ENCODE measurements at regions not wholly inside any gene's neighbourhood (a gene's known extent, or its start where the extent isn't known, plus 50 kb on each side); places are given as distances from the start of the nearest gene placed in this dataset.

DNA sequence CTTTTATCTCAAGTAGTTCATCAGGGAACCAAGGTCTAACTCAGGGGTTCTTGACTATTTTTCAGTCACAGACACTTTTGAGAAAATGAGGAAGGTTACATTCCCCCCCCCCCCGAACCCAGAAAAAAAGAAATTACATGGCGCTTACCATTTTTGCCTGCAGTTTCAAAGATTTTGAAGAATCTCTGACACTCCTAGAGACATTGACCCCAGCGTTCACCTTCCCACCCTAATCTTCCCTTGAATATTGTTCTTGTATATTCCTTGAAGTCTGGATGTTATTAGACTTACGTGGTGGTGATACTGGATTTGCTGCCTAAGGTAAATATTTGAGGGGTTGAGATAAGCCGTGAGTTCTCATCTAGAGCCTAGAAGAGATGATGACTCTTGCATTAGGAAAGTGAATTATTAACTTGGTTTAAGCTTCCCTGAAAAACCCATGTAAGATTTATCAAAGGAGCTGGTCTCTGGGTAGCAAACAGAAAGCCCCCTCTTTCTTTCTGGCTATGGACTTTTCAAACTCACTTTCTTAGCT lies 245.7 kb upstream of the FOXK1 start:
- Histone ChIP-seq H3K79me2 (replicated peaks; ENCODE audit: insufficient read depth, low read length) (no peaks in the 10 kb centered on the region), H3F3A (ENCODE audit: insufficient read depth, low read length, poor library complexity, severe bottlenecking) (no peaks in the 10 kb centered on the region), H2AFZ (ENCODE audit: low read depth, low read length) (no peak overlapping the region), H3K4me2 (ENCODE audit: low read length) (no peak overlapping the region), H3K27ac (ENCODE audit: low read length) (no peak overlapping the region), H3K9me2 (ENCODE audit: insufficient read depth, low read length) (no peaks in the 10 kb centered on the region), H4K20me1 (ENCODE audit: insufficient read depth) (no peaks in the 10 kb centered on the region), H3K36me3 (ENCODE audit: insufficient read depth, low read length) (no peaks in the 10 kb centered on the region), H3K4me3 (ENCODE audit: low read length) (no peak overlapping the region), H3K9me3 (ENCODE audit: low read length) (no peaks in the 10 kb centered on the region), H3K27me3 (ENCODE audit: insufficient read depth, low read depth, low read length) (no peaks in the 10 kb centered on the region), H3K9ac (ENCODE audit: low read length) (no peak overlapping the region)
- no peak for TF ChIP-seq TAF1 (IDR thresholded peaks at IDR 0.05; ENCODE audit: low read depth)

DNA sequence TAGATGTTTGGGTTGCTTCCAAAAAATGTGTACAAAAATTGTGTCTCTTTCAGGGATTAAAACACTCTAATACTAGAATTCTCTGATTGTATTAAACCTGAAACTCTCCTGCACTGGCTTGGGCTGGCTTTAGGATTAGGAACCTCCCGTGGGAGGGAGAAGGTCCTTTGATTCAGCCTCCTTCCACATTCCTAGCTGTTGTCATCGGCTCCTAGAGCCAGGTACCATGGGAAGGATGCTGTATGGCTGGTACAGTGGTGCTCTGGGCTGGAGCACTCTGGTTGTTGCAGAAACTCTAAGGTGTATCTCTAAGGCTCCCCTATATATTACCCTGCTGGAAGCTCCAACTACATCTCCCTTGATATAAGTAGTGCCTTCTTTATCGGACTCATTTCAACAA lies 245.2 kb upstream of the FOXK1 start:
- no peaks in the 10 kb centered on the region for H3K79me2 ChIP-seq (replicated peaks; ENCODE audit: insufficient read depth, low read length)
- no peak overlapping the region for H3K27ac ChIP-seq (ENCODE audit: low read length)

DNA sequence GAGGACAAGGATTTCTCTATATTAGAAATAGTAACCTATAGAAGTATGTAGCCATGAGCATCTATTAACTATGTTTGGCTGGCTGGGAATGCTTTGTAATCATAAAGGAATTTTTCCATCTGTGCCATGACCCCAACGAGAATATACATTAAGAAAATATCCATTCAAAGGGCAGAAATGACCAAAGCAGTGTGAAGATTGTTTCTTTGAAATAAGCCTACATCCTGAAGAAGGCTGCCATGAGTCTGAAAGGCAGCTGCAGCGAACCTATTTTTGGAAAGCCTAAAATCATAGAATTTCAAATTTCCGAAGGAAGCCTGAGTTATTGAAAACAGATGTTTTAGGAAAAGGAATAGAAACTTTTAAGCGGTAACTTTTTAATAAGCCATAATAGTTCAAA lies 244.2 kb upstream of the FOXK1 start:
- no peaks in the 10 kb centered on the region for H3F3A ChIP-seq (ENCODE audit: insufficient read depth, low read length, poor library complexity, severe bottlenecking)
- H3K9ac ChIP-seq (ENCODE audit: low read length), result no peak overlapping the region
- H3K27me3 ChIP-seq (ENCODE audit: insufficient read depth, low read depth, low read length), result no peaks in the 10 kb centered on the region
- no peak overlapping the region for H3K27ac ChIP-seq (ENCODE audit: low read length)
- no peaks in the 10 kb centered on the region for H3K9me2 ChIP-seq (ENCODE audit: insufficient read depth, low read length)
- H3K9me3 ChIP-seq (ENCODE audit: low read length), result no peaks in the 10 kb centered on the region
- H3K4me2 ChIP-seq (ENCODE audit: low read length), result no peak overlapping the region
- H3K4me3 ChIP-seq (ENCODE audit: low read length), result no peak overlapping the region
- H4K20me1 ChIP-seq (ENCODE audit: insufficient read depth), result no peaks in the 10 kb centered on the region
- no peaks in the 10 kb centered on the region for H3K79me2 ChIP-seq (replicated peaks; ENCODE audit: insufficient read depth, low read length)
- H3K36me3 ChIP-seq (ENCODE audit: insufficient read depth, low read length), result no peaks in the 10 kb centered on the region
- no peak overlapping the region for H2AFZ ChIP-seq (ENCODE audit: low read depth, low read length)
- TF ChIP-seq EZH2 (IDR thresholded peaks at IDR 0.05; ENCODE audit: borderline replicate concordance, insufficient read depth, low read length, poor library complexity, severe bottlenecking) (no peak), RAD21 (conservative IDR thresholded peaks at IDR 0.05) (no peak)
- TF ChIP-seq, protein P1, sequence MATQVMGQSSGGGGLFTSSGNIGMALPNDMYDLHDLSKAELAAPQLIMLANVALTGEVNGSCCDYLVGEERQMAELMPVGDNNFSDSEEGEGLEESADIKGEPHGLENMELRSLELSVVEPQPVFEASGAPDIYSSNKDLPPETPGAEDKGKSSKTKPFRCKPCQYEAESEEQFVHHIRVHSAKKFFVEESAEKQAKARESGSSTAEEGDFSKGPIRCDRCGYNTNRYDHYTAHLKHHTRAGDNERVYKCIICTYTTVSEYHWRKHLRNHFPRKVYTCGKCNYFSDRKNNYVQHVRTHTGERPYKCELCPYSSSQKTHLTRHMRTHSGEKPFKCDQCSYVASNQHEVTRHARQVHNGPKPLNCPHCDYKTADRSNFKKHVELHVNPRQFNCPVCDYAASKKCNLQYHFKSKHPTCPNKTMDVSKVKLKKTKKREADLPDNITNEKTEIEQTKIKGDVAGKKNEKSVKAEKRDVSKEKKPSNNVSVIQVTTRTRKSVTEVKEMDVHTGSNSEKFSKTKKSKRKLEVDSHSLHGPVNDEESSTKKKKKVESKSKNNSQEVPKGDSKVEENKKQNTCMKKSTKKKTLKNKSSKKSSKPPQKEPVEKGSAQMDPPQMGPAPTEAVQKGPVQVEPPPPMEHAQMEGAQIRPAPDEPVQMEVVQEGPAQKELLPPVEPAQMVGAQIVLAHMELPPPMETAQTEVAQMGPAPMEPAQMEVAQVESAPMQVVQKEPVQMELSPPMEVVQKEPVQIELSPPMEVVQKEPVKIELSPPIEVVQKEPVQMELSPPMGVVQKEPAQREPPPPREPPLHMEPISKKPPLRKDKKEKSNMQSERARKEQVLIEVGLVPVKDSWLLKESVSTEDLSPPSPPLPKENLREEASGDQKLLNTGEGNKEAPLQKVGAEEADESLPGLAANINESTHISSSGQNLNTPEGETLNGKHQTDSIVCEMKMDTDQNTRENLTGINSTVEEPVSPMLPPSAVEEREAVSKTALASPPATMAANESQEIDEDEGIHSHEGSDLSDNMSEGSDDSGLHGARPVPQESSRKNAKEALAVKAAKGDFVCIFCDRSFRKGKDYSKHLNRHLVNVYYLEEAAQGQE (IDR thresholded peaks at IDR 0.05; ENCODE audit: borderline replicate concordance), result no peak
- TF ChIP-seq, protein P2, sequence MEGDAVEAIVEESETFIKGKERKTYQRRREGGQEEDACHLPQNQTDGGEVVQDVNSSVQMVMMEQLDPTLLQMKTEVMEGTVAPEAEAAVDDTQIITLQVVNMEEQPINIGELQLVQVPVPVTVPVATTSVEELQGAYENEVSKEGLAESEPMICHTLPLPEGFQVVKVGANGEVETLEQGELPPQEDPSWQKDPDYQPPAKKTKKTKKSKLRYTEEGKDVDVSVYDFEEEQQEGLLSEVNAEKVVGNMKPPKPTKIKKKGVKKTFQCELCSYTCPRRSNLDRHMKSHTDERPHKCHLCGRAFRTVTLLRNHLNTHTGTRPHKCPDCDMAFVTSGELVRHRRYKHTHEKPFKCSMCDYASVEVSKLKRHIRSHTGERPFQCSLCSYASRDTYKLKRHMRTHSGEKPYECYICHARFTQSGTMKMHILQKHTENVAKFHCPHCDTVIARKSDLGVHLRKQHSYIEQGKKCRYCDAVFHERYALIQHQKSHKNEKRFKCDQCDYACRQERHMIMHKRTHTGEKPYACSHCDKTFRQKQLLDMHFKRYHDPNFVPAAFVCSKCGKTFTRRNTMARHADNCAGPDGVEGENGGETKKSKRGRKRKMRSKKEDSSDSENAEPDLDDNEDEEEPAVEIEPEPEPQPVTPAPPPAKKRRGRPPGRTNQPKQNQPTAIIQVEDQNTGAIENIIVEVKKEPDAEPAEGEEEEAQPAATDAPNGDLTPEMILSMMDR (IDR thresholded peaks at IDR 0.05; ENCODE audit: poor library complexity, severe bottlenecking), result no peak

More for the DNA sequence above, 245.2 kb upstream of the FOXK1 start:
- Histone ChIP-seq H3K4me3 (ENCODE audit: low read length) (no peak overlapping the region), H3F3A (ENCODE audit: insufficient read depth, low read length, poor library complexity, severe bottlenecking) (no peaks in the 10 kb centered on the region), H3K36me3 (ENCODE audit: insufficient read depth, low read length) (no peaks in the 10 kb centered on the region), H4K20me1 (ENCODE audit: insufficient read depth) (no peaks in the 10 kb centered on the region), H3K9ac (ENCODE audit: low read length) (no peak overlapping the region), H3K27me3 (ENCODE audit: insufficient read depth, low read depth, low read length) (no peaks in the 10 kb centered on the region), H3K4me2 (ENCODE audit: low read length) (no peak overlapping the region), H2AFZ (ENCODE audit: low read depth, low read length) (no peak overlapping the region), H3K9me2 (ENCODE audit: insufficient read depth, low read length) (no peaks in the 10 kb centered on the region), H3K9me3 (ENCODE audit: low read length) (no peaks in the 10 kb centered on the region)
- TF ChIP-seq SMC3 (conservative IDR thresholded peaks at IDR 0.05; ENCODE audit: poor library complexity) (no peak), EZH2 (IDR thresholded peaks at IDR 0.05; ENCODE audit: borderline replicate concordance, insufficient read depth, low read length, poor library complexity, severe bottlenecking) (no peak), MXI1 (conservative IDR thresholded peaks at IDR 0.05; ENCODE audit: poor library complexity, severe bottlenecking) (no peak), RAD21 (conservative IDR thresholded peaks at IDR 0.05) (no peak), EP300 (conservative IDR thresholded peaks at IDR 0.05; ENCODE audit: poor library complexity, severe bottlenecking) (no peak), TAF1 (IDR thresholded peaks at IDR 0.05; ENCODE audit: low read depth) (no peak), POLR2AphosphoS5 (IDR thresholded peaks at IDR 0.05) (no peak)
- TF ChIP-seq, protein P1 (IDR thresholded peaks at IDR 0.05; ENCODE audit: borderline replicate concordance), result no peak
- TF ChIP-seq, protein P2 (IDR thresholded peaks at IDR 0.05; ENCODE audit: poor library complexity, severe bottlenecking), result no peak

Measured in neural cell (in vitro differentiated cells).